A204.1 (cell line): ENCODE measurements at regions not wholly inside any gene's neighbourhood (a gene's known extent, or its start where the extent isn't known, plus 50 kb on each side); places are given as distances from the start of the nearest gene placed in this dataset.
"Not testable (repeated sequence)": the region's sequence is repeated elsewhere in the genome, so short reads cannot be mapped to it uniquely, and the experiment has no call there.

Experiments
- FAIRE-seq: peaks from 2 replicates; lab custom pipeline; 2012; peaks lifted over from hg19 to GRCh38; lab: Jason Lieb, UNC

DNA sequence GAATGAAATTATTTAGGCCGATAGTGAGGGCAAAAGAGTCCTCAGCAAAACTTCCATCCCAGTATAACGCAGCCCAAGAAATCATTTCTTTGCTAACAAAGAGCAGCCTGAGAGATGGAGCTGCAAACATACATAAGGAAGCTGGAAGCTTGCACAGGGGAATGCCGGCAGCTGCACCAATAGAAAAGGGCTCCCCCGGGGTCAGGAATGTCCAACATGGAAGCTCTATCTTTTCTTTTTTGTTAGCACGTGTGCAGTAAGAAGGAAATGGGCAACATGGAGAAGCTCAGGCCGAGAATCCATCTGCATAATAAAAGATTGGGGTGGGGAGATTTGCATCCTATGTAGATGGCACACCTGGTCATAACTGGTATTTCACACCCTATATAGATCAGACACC is 1363.5 kb upstream of the PCDH20 start:
- FAIRE-seq: no peak

GRCh38 chr13:62767473-62767872 is 1351.8 kb upstream of the PCDH20 start:
- FAIRE-seq: no peak

DNA sequence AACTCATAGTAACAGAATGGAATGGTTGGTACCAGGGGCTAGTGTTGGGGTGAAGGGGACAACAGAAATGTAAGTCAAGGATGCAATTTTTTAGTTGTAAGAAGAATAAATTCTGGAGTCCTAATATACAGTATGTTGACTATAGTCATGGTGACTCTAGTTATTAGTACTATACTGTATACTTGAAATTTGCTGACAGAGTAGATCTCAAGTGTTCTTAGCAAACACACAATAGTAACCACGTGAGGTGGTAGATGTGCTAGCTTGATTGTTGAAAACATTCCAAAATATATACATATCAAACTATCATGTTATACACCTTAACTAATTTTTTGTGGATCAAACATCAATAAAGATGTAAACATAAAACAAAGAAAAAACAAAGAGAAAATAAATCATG is 1345.1 kb upstream of the PCDH20 start:
- FAIRE-seq: no peak

- FAIRE-seq: no peak
Observed at GRCh38 chr13:62747629-62748028, 1332.0 kb upstream of the PCDH20 start.

DNA sequence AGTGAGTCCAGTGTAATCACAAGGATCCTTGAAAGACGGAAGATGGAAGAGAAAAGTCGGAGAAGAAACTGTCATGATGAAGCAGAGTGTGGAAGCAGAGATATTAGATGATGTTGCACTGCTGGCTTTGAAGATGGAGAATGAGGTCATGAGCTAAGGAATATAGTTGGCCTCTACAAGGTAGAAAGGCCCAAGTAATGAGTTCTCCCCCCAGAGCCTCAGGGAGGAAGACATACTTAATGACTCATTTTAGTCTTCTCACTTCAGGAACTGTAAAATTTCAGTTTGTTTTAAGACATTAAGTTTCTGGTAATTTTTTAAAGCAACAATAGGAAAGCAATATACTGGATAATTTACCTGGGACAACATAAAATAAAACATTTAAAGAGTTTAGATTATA is 1331.5 kb upstream of the PCDH20 start:
- FAIRE-seq: no peak

GRCh38 chr13:62729746-62730145 is 1314.1 kb upstream of the PCDH20 start:
- not testable (repeated sequence) for FAIRE-seq

GRCh38 chr13:62721893-62722292 is 1306.2 kb upstream of the PCDH20 start:
- FAIRE-seq: no peak

GRCh38 chr13:62711948-62712347 is 1296.3 kb upstream of the PCDH20 start:
- FAIRE-seq: not testable (repeated sequence)

GRCh38 chr13:62710787-62711186 is 1295.1 kb upstream of the PCDH20 start:
- no peak for FAIRE-seq

DNA sequence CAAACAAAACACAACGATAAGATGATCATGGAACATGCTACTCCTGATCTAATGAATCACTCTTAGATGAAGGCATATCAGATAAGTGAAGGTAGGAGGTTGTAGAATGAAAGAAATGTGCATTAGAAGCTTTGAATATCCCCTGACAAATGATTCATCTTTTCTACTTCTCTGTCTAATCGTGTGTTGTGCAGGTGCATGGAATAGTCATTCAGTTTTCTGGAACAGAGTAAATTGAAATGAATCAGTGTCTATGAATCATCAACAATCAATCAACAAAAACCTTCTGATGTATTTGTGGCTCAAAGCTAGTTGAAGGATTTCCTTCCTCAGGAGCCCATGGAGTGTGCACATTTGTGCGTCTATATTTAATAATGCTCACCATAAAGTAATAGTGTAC is 1290.4 kb upstream of the PCDH20 start:
- no peak for FAIRE-seq

DNA sequence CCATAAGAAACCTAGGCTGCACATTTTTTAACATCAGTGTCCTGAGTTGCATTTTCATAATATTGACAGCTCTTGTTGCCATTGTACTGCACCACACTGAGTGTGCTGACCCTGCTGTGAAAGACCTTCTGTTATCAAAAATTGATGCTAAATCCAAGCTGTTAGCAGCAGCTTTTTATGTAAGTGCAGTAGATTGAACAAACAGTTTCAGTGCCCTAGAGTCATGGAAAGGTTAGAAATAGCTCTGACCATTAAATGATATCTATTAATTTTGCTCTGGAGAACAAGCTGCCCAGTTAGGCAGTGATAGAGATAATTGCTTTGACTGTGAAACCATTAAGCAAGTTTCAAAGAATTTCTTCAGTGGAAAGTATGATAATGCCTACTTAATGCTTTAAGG is 1289.2 kb upstream of the PCDH20 start:
- FAIRE-seq: no peak

- no peak for FAIRE-seq
Observed at GRCh38 chr13:62702502-62702901, 1286.9 kb upstream of the PCDH20 start.

- FAIRE-seq: no peak
Observed at GRCh38 chr13:62697701-62698100, 1282.1 kb upstream of the PCDH20 start.

DNA sequence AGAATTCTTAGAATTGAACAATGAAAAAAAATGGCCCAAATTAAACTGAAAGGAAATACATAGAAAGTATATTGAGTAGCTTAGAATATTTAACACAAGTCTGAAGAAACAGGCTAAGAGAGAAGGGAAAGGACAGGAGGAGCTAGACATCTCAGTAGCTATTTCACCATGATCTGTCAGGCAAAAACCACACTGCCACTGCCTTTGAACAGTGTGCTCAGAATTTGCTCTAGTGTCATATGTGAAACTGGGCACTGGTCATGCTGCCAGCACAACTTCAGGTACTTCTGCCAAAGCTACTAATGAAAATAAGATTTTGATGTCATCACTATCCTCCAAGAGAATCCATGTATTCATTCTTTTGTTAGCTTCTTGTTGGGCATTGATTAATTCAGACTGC is 1280.8 kb upstream of the PCDH20 start:
- FAIRE-seq: no peak

- FAIRE-seq: no peak
Observed at GRCh38 chr13:62687732-62688131, 1272.1 kb upstream of the PCDH20 start.

DNA sequence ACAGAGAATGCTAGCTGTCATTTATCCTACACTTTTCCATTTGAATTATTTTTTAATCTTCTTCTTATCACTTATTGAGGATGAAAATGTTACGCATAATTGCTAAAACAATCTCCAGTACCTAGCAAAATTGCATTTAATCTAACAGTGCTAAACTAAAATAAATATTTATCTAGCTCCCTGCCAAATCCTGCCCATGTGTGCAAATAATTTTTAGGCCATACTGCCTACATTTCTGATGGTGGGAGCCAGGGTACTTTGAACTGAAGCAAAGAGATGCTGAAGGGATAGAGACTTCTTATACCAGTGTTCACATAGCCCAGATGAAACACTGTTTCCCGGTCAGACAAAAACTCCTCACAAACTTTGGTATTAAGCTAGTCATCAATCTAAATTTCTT is 1268.7 kb upstream of the PCDH20 start:
- no peak for FAIRE-seq

DNA sequence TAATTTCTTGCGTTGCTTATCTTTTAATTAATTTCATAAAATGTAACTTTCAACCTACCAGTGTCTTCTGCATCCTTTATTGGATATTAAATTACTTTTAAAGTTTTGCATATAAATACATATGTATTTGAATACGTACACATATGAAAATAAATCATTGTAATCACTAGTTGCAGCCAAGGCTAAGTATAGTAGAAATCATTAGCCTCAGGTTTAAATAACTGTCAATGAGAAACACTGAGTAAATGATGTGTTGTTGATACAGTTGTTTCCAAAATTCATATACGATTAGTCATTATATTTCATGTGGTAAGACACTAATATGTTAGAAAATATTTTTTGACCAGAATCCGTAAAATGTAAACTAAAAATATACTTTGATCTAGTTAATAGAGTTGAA is 1267.1 kb upstream of the PCDH20 start:
- FAIRE-seq: no peak

GRCh38 chr13:62678039-62678438 is 1262.4 kb upstream of the PCDH20 start:
- FAIRE-seq: no peak

DNA sequence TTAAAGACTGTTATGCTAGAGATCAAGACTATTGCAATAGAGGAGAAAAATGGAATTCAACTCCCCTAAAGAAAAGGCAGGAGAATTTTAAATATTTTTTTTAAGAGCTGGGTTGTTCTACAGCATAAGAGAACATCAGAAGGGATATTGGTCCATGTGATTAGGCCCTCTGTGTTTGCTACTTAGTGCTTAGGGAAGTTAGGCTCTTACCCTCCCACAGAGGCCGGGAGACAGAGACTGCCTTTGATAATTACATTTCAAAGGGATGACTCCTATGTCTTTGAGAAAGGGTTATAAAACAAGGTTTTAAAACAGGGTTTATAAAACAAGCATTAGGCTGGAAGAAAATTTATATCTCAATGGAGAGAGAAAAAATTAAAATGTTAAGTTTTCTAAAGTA is 1248.1 kb upstream of the PCDH20 start:
- FAIRE-seq: no peak

DNA sequence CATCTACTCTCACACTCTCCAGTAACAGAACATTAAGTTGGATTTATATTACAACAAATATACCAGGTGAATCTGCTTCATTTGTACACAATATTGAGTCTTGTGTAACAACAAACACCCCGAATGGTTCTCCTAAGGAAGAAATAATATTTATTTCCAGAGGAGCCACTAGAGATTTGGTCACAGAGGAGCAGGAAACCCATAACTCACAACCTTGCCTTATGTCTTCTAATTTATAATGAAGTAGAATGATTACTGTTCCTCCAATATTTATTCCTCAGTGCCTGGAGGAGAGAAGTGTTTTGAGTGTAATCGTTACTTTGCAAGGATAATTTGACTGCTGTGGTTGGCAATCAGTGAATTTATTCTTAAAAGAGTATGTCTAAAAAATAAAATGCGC is 1243.7 kb upstream of the PCDH20 start:
- FAIRE-seq: no peak

DNA sequence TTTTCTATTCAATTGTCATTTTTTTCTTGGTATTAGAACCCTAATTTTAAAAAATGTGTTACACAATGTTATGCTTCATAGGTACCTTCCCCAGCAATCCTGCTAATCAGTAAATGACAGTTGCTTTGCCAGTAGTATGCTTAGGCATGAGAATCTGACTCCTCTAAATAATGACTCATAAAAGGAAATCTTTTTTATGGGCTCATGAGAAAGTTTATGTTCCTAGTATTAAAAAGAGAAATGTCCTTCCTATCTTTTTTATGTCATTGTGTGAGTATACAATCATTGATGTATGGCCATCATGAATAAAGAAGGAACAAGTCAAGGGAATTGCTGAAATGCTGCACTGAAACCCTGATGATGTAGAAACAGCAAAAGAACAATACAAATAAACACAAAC is 1237.7 kb upstream of the PCDH20 start:
- FAIRE-seq: no peak

DNA sequence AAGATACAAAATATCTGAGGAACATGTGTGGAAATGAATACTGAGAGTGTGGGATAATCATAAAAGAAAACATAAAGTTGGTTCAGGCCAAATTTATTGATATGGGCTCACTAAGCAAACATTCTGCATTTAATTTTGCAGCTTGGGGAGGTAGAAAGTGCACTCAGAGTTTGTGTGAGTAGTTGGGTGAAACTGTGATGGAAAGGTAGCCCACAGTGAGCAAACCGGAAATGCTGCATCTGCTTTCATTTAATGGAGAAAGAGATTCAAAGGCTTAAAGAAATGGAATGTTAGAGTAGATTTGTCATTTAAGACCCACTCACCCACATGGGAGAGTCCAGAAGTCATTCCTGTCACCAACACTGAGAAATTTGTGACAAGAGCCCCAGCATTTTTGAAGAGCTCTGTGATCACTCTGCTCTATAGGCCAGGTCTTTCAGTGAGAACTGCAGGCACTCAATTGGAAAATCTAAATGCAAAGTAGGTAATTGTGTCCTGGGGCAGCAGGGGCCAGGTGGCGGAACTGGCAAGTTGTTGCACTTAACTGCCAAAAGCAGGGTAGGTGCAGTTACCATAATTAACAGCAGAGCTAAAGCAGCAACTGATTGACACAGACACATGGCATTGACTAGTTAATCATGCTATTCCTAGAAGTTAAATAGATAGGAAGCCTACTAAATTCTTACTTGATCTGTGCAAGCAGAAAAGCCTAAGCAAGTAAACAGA is 1228.3 kb upstream of the PCDH20 start:
- FAIRE-seq: no peak

- FAIRE-seq: no peak
Observed at GRCh38 chr13:62643007-62643483, 1227.4 kb upstream of the PCDH20 start.

DNA sequence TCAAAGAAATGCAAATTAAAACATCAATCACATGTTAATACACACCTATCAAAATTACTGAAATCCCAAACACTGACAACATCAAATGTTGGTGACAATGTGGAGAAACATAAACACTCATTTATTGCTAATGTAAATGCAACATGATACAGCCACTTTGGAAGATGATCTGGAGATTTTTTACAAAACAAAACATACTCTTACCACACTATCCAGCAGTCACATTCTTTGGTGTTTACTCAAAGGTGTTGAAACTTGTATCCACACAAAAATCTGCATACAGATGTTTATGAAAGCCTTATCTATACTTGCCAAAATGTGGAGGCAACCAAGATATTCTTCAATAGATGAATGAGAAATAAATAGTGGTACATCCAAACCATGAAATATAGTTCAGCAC is 1219.5 kb upstream of the PCDH20 start:
- no peak for FAIRE-seq

GRCh38 chr13:62633448-62633847 is 1217.8 kb upstream of the PCDH20 start:
- no peak for FAIRE-seq
